ENCODE measurements at regions not wholly inside any gene's neighbourhood (a gene's known extent, or its start where the extent isn't known, plus 50 kb on each side); places are given as distances from the start of the nearest gene placed in this dataset.

DNA sequence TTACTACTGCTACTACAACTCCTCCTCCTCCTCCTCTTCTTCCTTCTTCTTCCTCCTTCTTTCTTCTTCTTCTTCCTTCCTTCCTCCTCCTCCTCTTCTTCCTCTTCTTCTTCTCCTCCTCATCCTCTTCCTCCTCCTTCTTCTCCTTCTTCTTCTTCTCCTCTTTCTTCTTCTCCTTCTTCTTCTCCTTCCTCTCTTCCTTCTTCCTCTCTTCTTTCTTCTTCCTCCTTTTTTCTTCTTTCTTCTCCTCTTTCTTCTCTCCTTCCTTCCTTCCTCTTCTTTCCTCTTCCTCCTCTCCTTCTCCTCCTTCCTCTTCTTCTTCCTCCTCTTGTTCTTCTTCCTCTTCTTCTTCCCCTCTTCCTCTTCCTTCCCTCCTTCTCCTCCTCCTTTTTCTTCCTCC lies 94.7 kb upstream of the MYO16 start:
- no peak for DNase-seq

DNA sequence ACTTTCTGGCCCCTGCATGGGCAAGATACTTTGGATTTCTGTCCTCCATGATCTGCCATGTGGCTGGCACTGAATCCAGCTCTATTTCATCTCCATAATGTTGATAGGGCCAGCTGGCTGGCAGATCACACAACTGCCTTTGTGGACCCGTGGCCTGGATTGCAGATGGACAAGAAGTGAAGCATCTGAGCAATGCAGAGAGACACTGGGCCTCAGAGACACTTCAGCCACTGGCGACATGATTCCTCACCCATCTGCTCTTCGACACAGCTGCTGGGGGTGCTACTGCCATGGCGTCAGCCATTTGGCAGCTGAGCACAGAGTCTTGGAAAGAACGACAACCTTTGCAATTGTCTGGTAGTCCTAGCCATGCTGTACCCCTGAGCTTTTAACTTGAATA lies 79.5 kb upstream of the MYO16 start:
- peak; percentile 21 for DNase-seq

GRCh38 chr13:108551674-108552073 lies 77.7 kb upstream of the MYO16 start:
- no peak for DNase-seq

GRCh38 chr13:108558489-108558888 lies 70.9 kb upstream of the MYO16 start:
- DNase-seq = no peak

DNA sequence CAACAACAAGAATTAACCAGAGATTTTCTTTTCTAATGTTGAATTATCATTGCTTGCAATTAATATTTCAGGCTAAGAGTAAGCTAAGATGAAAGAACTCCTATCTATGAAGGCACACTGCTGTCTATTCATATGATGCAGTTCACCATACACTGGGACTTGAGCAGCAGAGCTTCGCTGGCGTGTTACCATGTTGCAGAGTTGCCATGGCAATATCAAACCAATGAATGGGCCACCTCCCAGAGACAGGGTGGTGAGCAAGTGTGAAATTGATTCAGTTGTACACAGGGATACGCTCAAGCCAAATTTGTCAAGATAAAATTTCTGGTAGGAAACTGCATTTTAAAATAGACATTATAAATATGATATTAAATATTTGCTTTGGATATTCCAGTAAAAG lies 69.3 kb upstream of the MYO16 start:
- DNase-seq = no peak

- DNase-seq = peak; percentile 14
Observed at GRCh38 chr13:108561149-108561548, 68.3 kb upstream of the MYO16 start.

DNA sequence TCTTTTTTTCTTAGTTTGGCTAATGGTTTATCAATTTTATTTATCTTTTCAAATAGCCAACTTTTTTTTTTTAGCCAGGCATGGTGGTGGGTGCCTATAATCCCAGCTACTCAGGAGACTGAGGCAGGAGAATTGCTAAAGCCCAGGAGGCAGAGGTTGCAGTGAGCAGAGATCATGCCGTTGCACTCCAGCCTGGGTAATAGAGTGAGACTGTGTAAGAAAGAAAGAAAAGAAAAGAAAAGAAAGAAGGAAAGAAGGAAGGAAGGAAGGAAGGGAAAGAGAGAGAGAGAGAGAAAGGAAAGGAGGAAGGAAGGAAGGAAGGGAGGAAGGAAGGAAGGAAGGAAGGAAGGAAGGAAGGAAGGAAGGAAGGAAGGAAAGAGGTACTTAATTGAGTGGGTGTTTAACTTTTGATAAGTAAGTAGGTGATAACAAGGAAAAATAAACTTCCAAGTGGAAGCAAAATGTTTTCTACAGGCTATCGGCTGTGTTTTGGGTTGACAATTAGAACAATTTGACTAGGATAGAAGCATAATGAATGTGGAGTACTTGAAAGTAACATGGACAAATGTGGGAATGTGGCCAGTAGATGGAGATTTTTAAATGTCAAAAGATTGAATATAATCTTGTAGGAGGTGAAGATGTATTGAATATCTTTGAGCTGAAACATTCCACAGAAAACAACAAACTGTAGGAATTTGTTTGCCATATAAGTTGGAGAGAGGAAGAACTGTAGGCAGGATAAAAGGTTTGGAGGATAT lies 62.8 kb upstream of the MYO16 start:
- no peak for DNase-seq

- DNase-seq = no peak
Observed at GRCh38 chr13:108572782-108573211, 56.6 kb upstream of the MYO16 start.

DNA sequence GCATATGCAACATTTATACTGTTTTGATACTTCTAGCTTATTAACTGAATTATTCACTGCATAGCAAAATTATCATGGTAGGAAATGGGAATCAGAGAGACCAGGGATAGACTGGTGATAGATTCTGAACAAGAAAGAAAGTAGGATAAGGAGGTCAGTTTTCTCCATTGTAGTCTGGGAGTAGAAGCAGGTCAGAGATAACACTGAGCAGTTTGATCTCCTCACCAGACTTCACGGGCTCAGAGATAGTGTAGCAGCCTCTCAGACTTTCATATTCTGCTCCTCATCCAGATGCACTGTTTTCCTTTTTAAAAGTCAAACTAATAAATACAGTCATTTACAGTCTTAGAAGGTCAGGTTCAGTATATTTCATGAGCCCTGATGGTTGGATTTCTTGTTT lies 56.0 kb upstream of the MYO16 start:
- DNase-seq = no peak

DNA sequence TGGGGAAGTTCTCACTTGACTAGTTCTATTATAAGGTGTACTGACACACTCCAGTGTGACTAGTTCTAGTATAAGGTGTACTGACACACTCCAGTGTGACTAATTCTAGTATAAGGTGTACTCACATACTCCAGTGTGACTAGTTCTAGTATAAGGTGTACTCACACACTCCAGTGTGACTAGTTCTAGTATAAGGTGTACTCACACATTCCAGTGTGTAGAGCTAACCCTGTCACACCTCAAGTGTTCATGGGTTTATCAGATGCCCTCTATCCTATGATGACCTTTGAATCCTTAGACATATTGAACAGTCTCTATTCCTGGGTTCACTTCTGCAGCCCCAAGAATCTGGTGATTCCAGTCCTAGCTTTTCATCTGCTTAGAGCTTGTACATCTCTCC lies 54.6 kb upstream of the MYO16 start:
- DNase-seq = no peak

GRCh38 chr13:108575430-108575829 lies 54.0 kb upstream of the MYO16 start:
- no peak for DNase-seq
